Cardiac septum (tissue), 1 donor: ENCODE measurements at regions not wholly inside any gene's neighbourhood (a gene's known extent, or its start where the extent isn't known, plus 50 kb on each side); places are given as distances from the start of the nearest gene placed in this dataset.
A peak's percentile ranks its signal among the peaks of the same experiment; 100 is the strongest.

ENCODE experiments used
- DNase-seq: peaks from one replicate; pipeline ENCODE4 v3.0.0-alpha.2; 2020; ENCODE audit warnings: low spot score
- intact Hi-C: fragments of 100-400 bp; cut with DNase I; formaldehyde crosslinking; loops from one replicate; pipeline ENCODE4 v1.14.0; 2022
- donor health status: DM: no; HTN: no; CAD: no.

DNA sequence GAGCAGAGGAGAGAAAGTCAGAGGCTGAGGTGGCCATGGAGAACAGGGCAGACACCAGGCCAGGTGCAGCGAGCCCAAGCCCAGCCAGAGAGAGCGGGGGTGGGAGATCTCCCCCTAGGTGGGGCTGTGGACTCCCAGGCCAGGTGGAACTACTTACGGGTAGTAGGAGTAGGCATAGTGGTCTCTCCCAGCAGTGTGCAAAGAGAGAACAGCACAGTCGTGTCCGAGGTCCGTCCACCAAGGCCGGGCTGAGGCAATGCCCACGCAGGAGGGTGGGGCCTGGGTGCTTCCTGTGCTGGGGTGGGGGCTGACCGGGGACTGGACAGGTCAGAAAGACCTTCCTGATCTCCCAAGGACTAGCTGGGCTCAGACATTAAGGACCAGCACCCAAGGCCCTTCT, 263.7 kb downstream of the PTPRU start:
- peak; percentile 17 for DNase-seq
- intact Hi-C loops: no loop called here

GRCh38 chr1:29499104-29499650, 262.9 kb downstream of the PTPRU start:
- DNase-seq: no peak
- intact Hi-C loops: no loop called here

GRCh38 chr1:29498126-29499103, 262.1 kb downstream of the PTPRU start:
- DNase-seq: no peak
- intact Hi-C loops: no loop called here

DNA sequence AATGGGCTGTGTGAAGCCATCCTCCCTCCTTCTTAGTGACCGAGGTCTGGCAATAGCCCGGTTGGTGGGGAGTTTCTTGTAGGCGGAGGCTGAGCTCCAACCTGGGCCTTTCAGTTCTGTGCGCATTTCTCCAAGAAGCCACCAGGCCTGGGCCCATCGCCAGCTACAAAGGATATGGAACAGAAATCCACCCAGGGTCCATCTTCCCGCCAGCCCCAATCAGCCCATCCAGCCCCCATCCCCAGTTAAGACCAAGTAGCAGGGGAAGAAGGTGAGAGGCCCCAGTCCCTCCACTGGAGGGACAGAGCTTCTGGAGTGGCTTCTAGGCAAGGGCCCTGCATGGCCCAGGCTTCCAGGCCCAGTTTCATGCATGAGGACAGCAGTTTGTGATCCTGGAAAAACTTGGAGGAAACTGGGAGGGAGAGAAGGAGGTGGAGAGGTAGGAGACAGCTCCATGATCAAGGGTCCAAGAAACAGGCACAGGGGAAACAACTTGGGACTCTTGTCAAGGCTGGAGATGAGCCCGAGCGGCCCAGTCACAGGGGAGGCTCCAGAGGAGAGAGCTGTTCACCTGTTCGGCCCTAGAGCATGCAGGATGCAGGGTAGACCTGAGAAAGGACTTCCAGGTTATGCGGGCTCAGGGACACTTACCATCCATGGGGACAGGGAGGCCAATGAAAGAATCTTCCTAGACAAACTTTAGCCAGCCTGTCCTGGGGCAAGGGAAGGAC, 261.2 kb downstream of the PTPRU start:
- DNase-seq: no peak
- intact Hi-C loops: no loop called here

- intact Hi-C loops: no loop called here
- DNase-seq: no peak
These were observed 260.4 kb downstream of the PTPRU start for GRCh38 chr1:29496701-29497100.

GRCh38 chr1:29490204-29490934, 254.0 kb downstream of the PTPRU start:
- no peak for DNase-seq
- intact Hi-C loops: no loop called here

DNA sequence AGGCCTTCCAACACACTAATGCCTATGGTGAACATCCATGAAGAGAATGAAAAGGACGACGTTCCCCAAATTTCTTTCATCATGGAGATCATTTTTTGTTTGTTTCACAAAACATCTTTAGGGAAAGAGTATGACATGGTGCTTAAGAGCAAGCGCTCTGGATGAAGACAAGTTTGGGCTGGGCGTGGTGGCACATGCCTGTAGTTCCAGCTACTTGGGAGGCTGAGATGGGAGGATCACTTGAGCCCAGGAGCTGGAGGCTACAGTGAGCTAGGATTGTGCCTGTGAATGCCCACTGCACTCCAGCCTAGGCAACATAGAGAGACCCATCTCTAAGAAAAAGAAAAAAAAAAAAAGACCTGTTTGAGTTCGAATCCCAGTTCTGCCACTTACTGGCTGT, 253.1 kb downstream of the PTPRU start:
- DNase-seq: no peak
- intact Hi-C loops: no loop called here

DNA sequence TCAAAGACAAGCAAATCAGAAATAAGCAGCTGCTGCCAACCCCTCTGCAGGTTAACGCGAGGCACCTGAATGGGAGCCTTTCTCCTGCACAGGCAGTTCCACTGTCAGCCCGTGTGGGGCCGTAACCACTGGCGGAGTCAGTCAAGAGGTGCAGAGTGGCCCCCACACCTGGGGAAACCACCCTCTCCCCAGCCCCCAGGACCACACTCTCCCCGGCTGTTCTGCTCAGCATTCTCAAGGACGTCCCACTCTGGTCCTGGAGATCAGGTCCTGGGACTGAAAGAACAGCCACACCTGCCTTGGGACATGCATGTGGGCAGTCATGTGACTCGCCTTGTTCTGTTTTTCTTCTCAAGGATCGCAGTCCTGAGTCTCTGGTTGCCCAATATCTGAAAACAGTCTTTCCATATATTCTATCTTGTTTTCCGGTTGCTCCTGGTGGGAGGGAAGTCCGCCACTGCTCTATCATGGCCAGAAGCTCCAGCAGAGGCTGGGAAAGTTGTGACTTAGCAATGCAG, 252.5 kb downstream of the PTPRU start:
- DNase-seq: no peak
- intact Hi-C loops: no loop called here

- intact Hi-C loops: no loop called here
- DNase-seq: no peak
These were observed 251.9 kb downstream of the PTPRU start for GRCh38 chr1:29488086-29488793.

- DNase-seq: no peak
These were observed 251.0 kb downstream of the PTPRU start for GRCh38 chr1:29487291-29487690.

DNA sequence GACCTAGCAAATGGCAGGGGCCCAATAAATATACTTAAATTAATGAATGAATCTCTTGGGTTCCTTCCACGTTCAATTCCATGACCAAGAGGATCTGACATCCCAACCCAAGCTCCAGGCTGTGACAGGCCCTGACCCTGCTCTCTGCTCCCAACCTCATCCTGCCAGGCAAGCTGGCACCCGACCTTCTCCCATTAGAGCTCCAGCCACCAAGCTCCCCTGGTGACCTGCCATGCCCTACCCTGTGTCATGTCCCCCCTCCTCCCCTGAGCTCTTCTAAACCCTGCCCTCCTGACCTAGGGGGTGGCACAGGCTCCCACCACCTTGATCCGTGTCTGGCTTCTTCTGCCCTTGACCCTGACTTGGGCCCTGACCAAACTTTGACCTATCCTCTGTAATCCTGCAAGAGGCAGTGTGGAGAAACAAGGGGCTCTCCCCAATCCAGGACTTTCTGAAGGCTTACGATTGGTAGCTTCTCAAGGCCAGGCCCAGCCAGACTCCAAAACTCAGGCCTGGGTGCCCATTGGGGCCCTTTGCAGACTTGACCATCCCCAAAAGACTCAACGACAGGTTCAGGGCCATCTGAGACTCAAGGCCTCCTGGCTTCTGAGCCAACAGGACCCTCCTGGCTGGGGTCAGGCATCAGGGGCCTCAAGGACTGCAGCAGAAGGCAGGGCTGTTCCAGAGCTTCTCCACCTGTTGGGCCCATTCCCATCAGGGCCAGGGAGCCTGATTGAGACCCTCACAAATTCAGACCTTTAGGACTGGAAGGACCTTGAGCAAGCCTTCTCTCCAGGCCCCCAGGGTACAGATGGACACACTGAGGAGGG, 249.0 kb downstream of the PTPRU start:
- intact Hi-C loops: no loop called here
- DNase-seq: no peak

More at GRCh38 chr1:29487291-29487690, 251.0 kb downstream of the PTPRU start:
- intact Hi-C loops: no loop called here

DNA sequence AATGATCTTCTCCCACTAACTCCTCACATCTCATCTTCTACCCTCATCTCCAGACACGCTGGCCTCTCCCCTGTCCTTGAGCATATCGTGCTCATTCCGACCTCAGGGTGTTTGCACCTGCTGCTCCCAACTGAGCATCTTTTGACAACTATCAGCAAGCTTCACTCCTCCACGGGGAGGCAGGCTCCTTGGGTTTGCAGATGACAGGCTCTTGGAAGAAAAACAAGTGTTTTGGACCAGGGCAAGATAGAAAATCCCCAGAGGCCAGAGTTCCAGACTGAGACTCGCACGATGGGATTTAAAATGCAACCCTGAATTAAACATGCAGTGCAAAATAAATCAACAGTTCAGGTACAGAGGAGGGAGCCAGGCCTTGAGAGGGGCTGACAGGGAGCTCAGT, 246.7 kb downstream of the PTPRU start:
- no peak for DNase-seq
- intact Hi-C loops: no loop called here

GRCh38 chr1:29482064-29482463, 245.7 kb downstream of the PTPRU start:
- DNase-seq: no peak
- intact Hi-C loops: no loop called here

DNA sequence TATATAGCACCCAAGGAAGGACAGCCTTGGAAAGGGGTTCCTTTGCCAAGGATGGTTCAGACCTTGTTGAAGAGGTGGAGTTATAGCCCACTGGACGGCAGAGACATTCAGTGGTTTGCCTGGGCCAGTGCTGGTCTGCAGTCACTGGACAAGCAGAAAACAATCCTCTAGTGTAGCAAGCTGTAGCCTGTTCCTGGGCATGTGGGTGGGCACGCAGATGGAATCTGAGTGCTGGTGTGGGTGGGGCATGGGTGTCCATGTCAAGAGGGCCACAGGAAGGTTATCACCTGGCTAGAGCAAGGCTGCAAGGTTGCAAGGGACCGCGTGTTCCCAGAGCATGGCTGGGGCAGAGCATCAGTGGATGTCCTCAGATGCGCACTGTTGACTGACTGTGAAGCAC, 244.7 kb downstream of the PTPRU start:
- intact Hi-C loops: no loop called here
- peak; percentile 53 for DNase-seq

DNA sequence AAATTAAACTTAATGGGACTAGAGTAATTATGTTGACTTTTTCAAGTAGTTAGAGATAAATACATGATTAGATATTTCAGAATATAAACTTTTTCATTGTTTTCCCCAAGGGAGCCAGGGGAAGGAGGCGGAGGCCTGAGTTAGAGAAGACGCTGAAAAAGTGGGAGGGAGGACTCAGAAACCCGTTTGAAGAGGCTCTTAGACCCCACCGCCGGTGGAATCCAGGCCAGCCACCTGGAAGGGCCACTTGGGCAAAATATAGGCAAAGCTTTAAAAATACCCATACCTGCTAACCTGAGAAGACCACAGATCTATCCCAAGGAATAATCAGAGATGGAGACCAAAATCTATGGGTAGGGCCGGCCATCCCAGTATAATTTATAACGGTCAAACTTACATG, 242.6 kb downstream of the PTPRU start:
- peak; percentile 7 for DNase-seq
- intact Hi-C loops: no loop called here

- intact Hi-C loops: no loop called here
- DNase-seq: peak; percentile 29
These were observed 241.9 kb downstream of the PTPRU start for GRCh38 chr1:29478151-29478791.

DNA sequence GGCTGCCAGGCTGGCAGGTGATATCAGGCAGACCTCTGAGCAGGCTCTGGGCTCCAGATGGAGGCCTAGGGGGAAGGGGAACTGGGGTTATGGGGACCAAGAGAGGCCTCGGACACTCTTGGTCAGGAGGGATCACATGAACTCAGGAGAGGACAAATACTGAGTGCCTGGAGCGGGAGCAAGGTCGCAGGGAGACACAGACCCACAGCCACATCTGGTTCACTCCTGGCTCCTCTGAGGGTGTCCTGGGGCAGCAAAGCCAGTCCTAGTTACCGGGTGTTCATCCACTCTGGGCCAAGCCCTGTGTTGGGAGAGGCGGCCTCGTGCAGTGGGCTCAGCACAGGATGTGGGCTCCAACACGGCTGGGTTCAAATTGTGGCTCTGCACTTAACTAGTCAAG, 239.0 kb downstream of the PTPRU start:
- DNase-seq: peak; percentile 47
- intact Hi-C loops: no loop called here
